Neural cell (in vitro differentiated cells): ENCODE measurements at regions not wholly inside any gene's neighbourhood (a gene's known extent, or its start where the extent isn't known, plus 50 kb on each side); places are given as distances from the start of the nearest gene placed in this dataset.
"Not testable (repeated sequence)": the region's sequence is repeated elsewhere in the genome, so short reads cannot be mapped to it uniquely, and the experiment has no call there.

Experiments used
- CTCF ChIP-seq: fragments of 450-650 bp; IDR thresholded peaks from 2 replicates; pipeline ENCODE4 v1.5.1; 2014; ENCODE audit warnings: antibody characterized with exemption, mild to moderate bottlenecking, moderate library complexity; ENCODE audit not compliant: poor library complexity, severe bottlenecking
- EP300 ChIP-seq: fragments of 450-650 bp; conservative IDR thresholded peaks from 2 replicates; pipeline ENCODE4 v1.6.1; 2014; ENCODE audit warnings: antibody characterized with exemption, mild to moderate bottlenecking, moderate library complexity; ENCODE audit not compliant: poor library complexity, severe bottlenecking
- EZH2 ChIP-seq: fragments of 200-600, 300-800 bp; shearing (Covaris generic), sonication (generic); IDR thresholded peaks from 2 replicates; pipeline ENCODE4 v1.6.1; 2014; ENCODE audit warnings: antibody characterized with exemption, low read length, borderline replicate concordance, mild to moderate bottlenecking; ENCODE audit not compliant: insufficient read depth, poor library complexity, severe bottlenecking
- POLR2AphosphoS5 ChIP-seq: IDR thresholded peaks from 2 replicates; pipeline ENCODE4 v1.6.1; 2012

- not testable (repeated sequence) for TF ChIP-seq POLR2AphosphoS5, CTCF, EZH2, EP300
These were observed 142.5 kb downstream of the NPIPA7 start for GRCh38 chr16:16521239-16522002.
